Right renal cortex interstitium (tissue), 3 donors: ENCODE measurements at regions not wholly inside any gene's neighbourhood (a gene's known extent, or its start where the extent isn't known, plus 50 kb on each side); places are given as distances from the start of the nearest gene placed in this dataset.

ENCODE experiments used
- DNase-seq, 3 donors: peaks; one replicate each; pipeline ENCODE4 v3.0.0-alpha.2; 2013; ENCODE audit warnings: low read depth in 3 of 3, low spot score in 2 of 3

DNA sequence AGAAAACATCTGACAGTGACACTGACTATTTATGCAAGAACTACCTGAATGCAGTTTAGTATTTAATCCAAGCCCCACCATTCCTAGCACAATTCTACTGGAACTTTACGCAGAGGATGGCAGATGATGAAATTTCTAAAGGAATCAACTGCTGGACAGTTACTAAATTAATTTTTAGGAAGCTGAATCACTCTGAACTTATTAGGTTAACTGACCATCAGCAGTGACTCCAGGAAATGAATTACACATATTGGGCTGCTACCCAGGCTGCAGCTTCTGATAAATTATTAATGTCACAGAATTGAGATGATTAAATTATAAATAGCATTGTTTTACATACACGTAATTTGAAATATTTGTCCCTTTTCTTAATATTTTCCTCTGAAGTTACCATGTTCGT, 250.8 kb downstream of the TMEM182 start:
- DNase-seq: no peak

- DNase-seq: no peak
Observed at GRCh38 chr2:103025056-103025455, 263.2 kb downstream of the TMEM182 start.

DNA sequence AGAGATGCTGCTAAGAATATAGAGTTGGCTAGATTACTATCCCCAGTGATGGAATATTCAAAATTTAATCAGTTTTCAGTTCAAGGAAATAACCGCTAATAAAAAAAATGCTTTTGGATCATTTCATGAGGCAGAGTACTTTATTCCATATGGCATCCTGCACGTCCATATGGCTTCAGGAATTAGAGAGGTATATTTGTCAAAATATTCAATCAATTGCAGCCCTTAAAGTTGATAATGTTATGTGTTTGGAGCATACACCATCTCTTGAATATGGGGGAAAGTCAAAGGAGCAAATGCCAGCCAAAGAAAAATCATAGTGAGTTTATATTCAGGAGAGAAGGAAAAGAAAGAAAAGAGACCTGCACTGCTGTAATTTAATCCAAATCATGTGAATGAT, 266.4 kb downstream of the TMEM182 start:
- DNase-seq: no peak
